ENCODE measurements at regions not wholly inside any gene's neighbourhood (a gene's known extent, or its start where the extent isn't known, plus 50 kb on each side); places are given as distances from the start of the nearest gene placed in this dataset.
"Not testable (repeated sequence)": the region's sequence is repeated elsewhere in the genome, so short reads cannot be mapped to it uniquely, and the experiment has no call there.

DNA sequence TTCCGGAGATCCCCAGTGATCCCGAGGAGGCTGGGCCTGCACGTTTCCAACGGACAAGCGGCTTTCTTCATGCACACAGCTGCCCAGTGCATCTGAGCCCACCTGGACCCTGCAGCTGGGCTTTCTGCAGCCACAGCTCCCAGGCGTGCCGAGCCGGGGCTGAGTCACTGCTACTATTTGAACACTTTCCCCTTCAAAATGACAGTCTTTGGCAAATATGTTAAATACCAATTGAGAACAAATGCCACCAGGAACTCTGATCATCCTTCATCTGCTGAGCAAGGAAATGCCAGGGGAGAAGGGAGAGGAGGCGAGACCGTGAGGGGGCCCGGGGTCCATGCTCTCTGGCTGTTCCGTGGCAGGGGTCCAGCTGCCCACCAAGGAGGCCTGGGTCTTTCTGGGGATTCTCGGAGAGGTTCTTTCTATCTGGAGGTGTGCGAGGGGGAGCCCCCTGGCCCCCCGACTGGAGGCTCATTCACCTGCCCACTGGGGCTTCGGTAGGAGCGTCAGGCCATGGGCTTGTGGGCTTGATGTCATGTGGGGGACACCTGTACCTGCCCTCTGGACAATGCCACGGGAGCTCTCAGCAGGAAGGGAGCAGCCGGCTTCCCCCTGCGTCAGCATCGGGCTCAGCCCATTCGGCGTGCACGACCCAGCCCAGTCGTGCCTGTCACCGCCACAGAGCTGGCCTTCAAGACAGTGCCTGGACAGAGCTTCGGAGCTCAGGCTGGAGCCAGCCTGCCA lies 159.6 kb downstream of the CTTN start:
- Mint-ChIP-seq H3K27ac (no peak overlapping the region), H3K27me3 (no peaks in the 10 kb centered on the region), H3K4me3 (no peak overlapping the region), H3K9me3 (no peaks in the 10 kb centered on the region), H3K36me3 (no peaks in the 10 kb centered on the region), H3K4me1 (no peaks in the 10 kb centered on the region)
- Histone ChIP-seq H3K27ac (ENCODE audit: low read depth, low read length) (no peak overlapping the region), H3K9me3 (ENCODE audit: control insufficient read depth in 2 of 3, low read length in 3 of 3) (no peaks in the 10 kb centered on the region), H3K27me3 (ENCODE audit: control insufficient read depth in 2 of 2, insufficient read depth in 2 of 2, low read length in 2 of 2) (no peaks in the 10 kb centered on the region), H3K4me1 (ENCODE audit: control insufficient read depth in 2 of 2, insufficient read depth in 2 of 2, low read length in 2 of 2) (no peaks in the 10 kb centered on the region), H3K4me3 (ENCODE audit: low read length) (no peak overlapping the region), H3K36me3 (ENCODE audit: control insufficient read depth in 2 of 3, insufficient read depth in 3 of 3, low read length in 3 of 3) (no peaks in the 10 kb centered on the region)
- no peak for ATAC-seq
- intact Hi-C loops (cut with micrococcal nuclease), result no loop called here
- DNase-seq, result no peak
- POLR2A ChIA-PET, result no interaction called here
- CTCF ChIA-PET, result no interaction called here

DNA sequence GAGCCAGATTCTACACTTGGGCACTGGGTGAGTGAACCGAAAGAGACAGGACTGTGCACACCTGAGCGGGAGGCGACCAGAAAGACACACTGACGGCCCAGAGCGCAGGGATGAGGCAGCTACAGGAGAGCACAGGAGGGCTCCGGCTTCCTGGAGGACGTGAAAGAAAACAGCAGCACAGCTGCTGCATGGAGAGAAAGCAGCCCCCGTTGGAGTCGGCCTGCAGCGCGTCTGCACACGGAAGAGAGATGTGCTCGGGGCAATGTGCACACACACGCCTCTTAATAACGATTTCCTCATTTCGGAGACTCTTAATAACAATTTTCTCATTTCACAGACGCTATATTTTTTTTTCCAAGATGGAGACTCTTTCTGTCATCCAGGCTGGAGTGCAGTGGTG lies 160.4 kb downstream of the CTTN start:
- Mint-ChIP-seq H3K4me3 (no peak overlapping the region), H3K27ac (no peak overlapping the region), H3K27me3 (peaks cover 0 to under 1% (median 0%) of the 10 kb centered on the region in 5 donors), H3K9me3 (no peaks in the 10 kb centered on the region), H3K36me3 (no peaks in the 10 kb centered on the region), H3K4me1 (no peaks in the 10 kb centered on the region)
- intact Hi-C loops (cut with micrococcal nuclease), result no loop called here
- Histone ChIP-seq H3K27me3 (ENCODE audit: control insufficient read depth in 2 of 2, insufficient read depth in 2 of 2, low read length in 2 of 2) (no peaks in the 10 kb centered on the region), H3K27ac (ENCODE audit: low read depth, low read length) (no peak overlapping the region), H3K36me3 (ENCODE audit: control insufficient read depth in 2 of 3, insufficient read depth in 3 of 3, low read length in 3 of 3) (no peaks in the 10 kb centered on the region), H3K4me3 (ENCODE audit: low read length) (no peak overlapping the region), H3K9me3 (ENCODE audit: control insufficient read depth in 2 of 3, low read length in 3 of 3) (no peaks in the 10 kb centered on the region), H3K4me1 (ENCODE audit: control insufficient read depth in 2 of 2, insufficient read depth in 2 of 2, low read length in 2 of 2) (no peaks in the 10 kb centered on the region)
- ChIA-PET POLR2A (no interaction called here), CTCF (no interaction called here)
- no peak for DNase-seq
- no peak for ATAC-seq

DNA sequence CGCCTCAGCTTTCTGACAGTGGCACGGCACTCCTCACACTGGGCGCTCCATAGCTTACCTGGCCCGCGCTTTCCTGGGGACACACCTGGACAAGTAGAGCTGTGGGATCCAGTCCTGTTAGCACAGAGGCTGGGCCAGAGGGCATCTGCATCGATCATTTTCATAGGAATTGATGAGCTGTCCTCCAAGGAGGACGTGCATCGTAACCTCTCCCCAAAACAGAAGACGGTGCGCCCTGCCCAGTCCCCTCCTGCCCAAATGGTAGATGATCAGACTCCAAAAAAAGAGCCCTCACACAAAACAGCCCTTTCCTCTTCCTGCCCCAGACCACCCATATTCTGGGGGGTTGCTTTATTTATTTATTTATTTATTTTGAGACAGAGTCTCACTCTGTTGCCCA lies 161.2 kb downstream of the CTTN start:
- CTCF ChIA-PET, result no interaction called here
- H3K4me3 Mint-ChIP-seq, result no peak overlapping the region

DNA sequence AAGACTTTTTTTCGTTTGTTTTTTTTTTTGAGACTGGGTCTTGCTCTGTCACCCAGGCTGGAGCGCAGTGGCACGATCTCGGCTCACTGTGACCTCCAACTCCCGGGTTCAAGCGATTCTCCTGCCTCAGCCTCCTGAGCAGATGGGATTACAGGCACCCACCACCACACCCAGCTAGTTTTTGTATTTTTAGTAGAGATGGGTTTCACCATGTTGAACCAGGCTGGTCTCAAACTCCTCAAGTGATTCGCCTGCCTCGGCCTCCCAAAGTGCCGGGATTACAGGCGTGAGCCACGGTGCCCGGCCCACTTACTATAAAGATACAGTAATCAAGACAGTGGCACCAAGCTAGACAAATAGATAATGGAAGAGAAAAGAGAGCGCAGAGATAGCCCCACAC lies 162.3 kb downstream of the CTTN start:
- H3K36me3 Mint-ChIP-seq; H3K4me1 Mint-ChIP-seq; H3K27ac Mint-ChIP-seq; POLR2A ChIA-PET; H3K9me3 Mint-ChIP-seq; H3K27me3 ChIP-seq (ENCODE audit: control insufficient read depth in 2 of 2, insufficient read depth in 2 of 2, low read length in 2 of 2); CTCF ChIA-PET; H3K4me3 Mint-ChIP-seq; H3K36me3 ChIP-seq (ENCODE audit: control insufficient read depth in 2 of 3, insufficient read depth in 3 of 3, low read length in 3 of 3); intact Hi-C loops (cut with micrococcal nuclease); H3K4me1 ChIP-seq (ENCODE audit: control insufficient read depth in 2 of 2, insufficient read depth in 2 of 2, low read length in 2 of 2); ATAC-seq; H3K4me3 ChIP-seq (ENCODE audit: low read length); H3K27ac ChIP-seq (ENCODE audit: low read depth, low read length); DNase-seq; H3K9me3 ChIP-seq (ENCODE audit: control insufficient read depth in 2 of 3, low read length in 3 of 3): not testable (repeated sequence)
- H3K27me3 Mint-ChIP-seq, result peaks cover 0 to 18% (median 7%) of the 10 kb centered on the region in 5 donors

More for the DNA sequence above, 161.2 kb downstream of the CTTN start:
- Histone ChIP-seq H3K4me1 (ENCODE audit: control insufficient read depth in 2 of 2, insufficient read depth in 2 of 2, low read length in 2 of 2) (no peaks in the 10 kb centered on the region), H3K36me3 (ENCODE audit: control insufficient read depth in 2 of 3, insufficient read depth in 3 of 3, low read length in 3 of 3) (no peaks in the 10 kb centered on the region), H3K4me3 (ENCODE audit: low read length) (no peak overlapping the region), H3K27ac (ENCODE audit: low read depth, low read length) (no peak overlapping the region), H3K9me3 (ENCODE audit: control insufficient read depth in 2 of 3, low read length in 3 of 3) (no peaks in the 10 kb centered on the region), H3K27me3 (ENCODE audit: control insufficient read depth in 2 of 2, insufficient read depth in 2 of 2, low read length in 2 of 2) (no peaks in the 10 kb centered on the region)
- Mint-ChIP-seq H3K27me3 (peaks cover 0 to 9% (median 5%) of the 10 kb centered on the region in 5 donors), H3K4me1 (no peaks in the 10 kb centered on the region), H3K36me3 (no peaks in the 10 kb centered on the region), H3K9me3 (peaks cover 0 to 4% (median 0%) of the 10 kb centered on the region in 11 donors), H3K27ac (no peak overlapping the region)
- no peak for ATAC-seq
- POLR2A ChIA-PET, result no interaction called here
- no peak for DNase-seq
- intact Hi-C loops (cut with micrococcal nuclease), result no loop called here

DNA sequence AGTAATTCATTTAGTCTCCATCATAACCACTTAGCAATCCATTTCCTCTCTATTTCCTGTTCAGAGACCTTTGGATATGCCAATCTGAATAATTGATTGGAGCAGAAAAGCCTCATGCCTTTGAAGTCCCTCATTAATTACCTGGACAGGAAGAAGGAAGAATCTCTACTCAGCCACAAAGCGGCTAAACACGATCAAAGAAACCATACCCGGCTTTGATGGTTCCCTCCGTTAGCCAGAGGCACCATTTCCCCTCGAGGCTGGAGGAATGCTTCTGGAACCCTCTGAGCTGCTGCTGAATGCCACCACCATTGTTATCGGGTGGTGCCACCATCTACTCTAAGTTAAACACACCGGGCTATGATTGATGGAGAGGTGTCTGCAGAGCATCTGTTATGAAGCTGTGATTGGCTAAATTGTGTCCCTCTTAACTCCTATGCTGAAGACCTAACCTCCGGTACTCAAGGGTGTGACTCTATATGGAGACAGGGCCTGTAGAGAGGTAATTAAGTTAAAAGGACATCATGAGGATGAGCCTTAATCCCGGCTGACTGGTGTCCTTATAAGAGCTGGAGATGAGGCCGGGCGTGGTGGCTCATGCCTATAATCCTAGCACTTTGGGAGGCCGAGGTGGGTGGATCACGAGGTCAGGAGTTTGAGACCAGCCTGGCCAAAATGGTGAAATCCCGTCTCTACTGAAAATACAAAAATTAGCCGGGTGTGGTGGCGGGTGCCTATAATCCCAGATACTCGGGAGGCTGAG lies 168.6 kb downstream of the CTTN start:
- ATAC-seq, result no peak
- no peaks in the 10 kb centered on the region for H3K36me3 ChIP-seq (ENCODE audit: control insufficient read depth in 2 of 3, insufficient read depth in 3 of 3, low read length in 3 of 3)
- Mint-ChIP-seq H3K36me3 (no peaks in the 10 kb centered on the region), H3K27me3 (peaks cover 13 to 66% (median 40%) of the 10 kb centered on the region in 5 donors), H3K9me3 (peaks cover 0 to 4% (median 0%) of the 10 kb centered on the region in 11 donors), H3K4me1 (peaks cover 0 to 9% (median 5%) of the 10 kb centered on the region in 7 donors), H3K27ac (no peak overlapping the region), H3K4me3 (peak overlapping the region in 1 of 10 donors; percentile 61)
- no peak overlapping the region for H3K27ac ChIP-seq (ENCODE audit: low read depth, low read length)
- CTCF ChIA-PET, result no interaction called here
- no peaks in the 10 kb centered on the region for H3K9me3 ChIP-seq (ENCODE audit: control insufficient read depth in 2 of 3, low read length in 3 of 3)
- no peak for DNase-seq
- H3K4me3 ChIP-seq (ENCODE audit: low read length), result no peak overlapping the region
- no peaks in the 10 kb centered on the region for H3K27me3 ChIP-seq (ENCODE audit: control insufficient read depth in 2 of 2, insufficient read depth in 2 of 2, low read length in 2 of 2)
- no peaks in the 10 kb centered on the region for H3K4me1 ChIP-seq (ENCODE audit: control insufficient read depth in 2 of 2, insufficient read depth in 2 of 2, low read length in 2 of 2)
- intact Hi-C loops (cut with micrococcal nuclease), result no loop called here
- POLR2A ChIA-PET, result interaction anchor here (0.6 kb wide), 1 partner anchor 28 kb away, joined by 3 read pairs; no protein-coding TSS in a partner anchor

DNA sequence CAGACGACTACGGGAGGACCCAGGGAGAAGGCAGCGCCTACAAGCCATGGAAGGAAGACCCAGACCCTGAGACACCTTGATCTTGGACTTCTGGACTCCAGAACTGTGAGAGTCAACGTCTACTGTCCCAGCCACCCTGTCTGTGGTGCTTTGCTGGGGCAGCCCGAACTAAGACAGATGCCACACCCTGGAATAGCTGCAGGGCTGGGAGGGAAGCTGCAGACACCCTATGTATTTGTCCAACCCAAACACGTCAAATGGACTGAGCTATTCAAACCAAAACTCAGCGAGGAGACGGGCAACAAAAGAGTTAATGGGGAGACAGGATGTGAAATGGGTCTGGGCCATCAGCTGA lies 169.3 kb downstream of the CTTN start:
- Mint-ChIP-seq H3K27me3 (peaks cover 13 to 72% (median 40%) of the 10 kb centered on the region in 5 donors), H3K36me3 (no peaks in the 10 kb centered on the region), H3K9me3 (peaks cover 0 to 4% (median 0%) of the 10 kb centered on the region in 11 donors), H3K4me1 (peaks cover 0 to 9% (median 5%) of the 10 kb centered on the region in 7 donors), H3K4me3 (peak overlapping the region in 2 of 10 donors; percentile 30 to 61), H3K27ac (no peak overlapping the region)
- no peak for ATAC-seq
- Histone ChIP-seq H3K9me3 (ENCODE audit: control insufficient read depth in 2 of 3, low read length in 3 of 3) (no peaks in the 10 kb centered on the region), H3K27ac (ENCODE audit: low read depth, low read length) (no peak overlapping the region), H3K36me3 (ENCODE audit: control insufficient read depth in 2 of 3, insufficient read depth in 3 of 3, low read length in 3 of 3) (no peaks in the 10 kb centered on the region), H3K4me3 (ENCODE audit: low read length) (no peak overlapping the region), H3K27me3 (ENCODE audit: control insufficient read depth in 2 of 2, insufficient read depth in 2 of 2, low read length in 2 of 2) (no peaks in the 10 kb centered on the region), H3K4me1 (ENCODE audit: control insufficient read depth in 2 of 2, insufficient read depth in 2 of 2, low read length in 2 of 2) (no peaks in the 10 kb centered on the region)
- intact Hi-C loops (cut with micrococcal nuclease), result no loop called here
- no peak for DNase-seq
- CTCF ChIA-PET, result no interaction called here
- POLR2A ChIA-PET, result no interaction called here
